Transverse colon (tissue), 4 donors: ENCODE measurements at regions not wholly inside any gene's neighbourhood (a gene's known extent, or its start where the extent isn't known, plus 50 kb on each side); places are given as distances from the start of the nearest gene placed in this dataset.

Experiments
- DNase-seq: peaks from one replicate; pipeline ENCODE4 v3.0.0-alpha.2; 2019
- H3K27ac ChIP-seq, 4 donors: fragments of 200-600 bp; sonication (generic); 2 replicates each; pipeline ENCODE4 v1.5.1; 2016 to 2018; ENCODE audit warnings: inconsistent platforms in 4 of 4
- H3K27me3 ChIP-seq: fragments of 200-600 bp; sonication (generic); 2 replicates; pipeline ENCODE4 v1.5.1; 2017; ENCODE audit warnings: inconsistent platforms
- H3K36me3 ChIP-seq, 4 donors: fragments of 200-600 bp; sonication (generic); 2 replicates each; pipeline ENCODE4 v1.5.1; 2017 to 2019; ENCODE audit warnings: inconsistent platforms in 4 of 4
- H3K4me1 ChIP-seq, 4 donors: fragments of 200-600 bp; sonication (generic); 2 replicates each; pipeline ENCODE4 v1.5.1; 2017 to 2020; ENCODE audit warnings: inconsistent platforms in 4 of 4
- H3K4me3 ChIP-seq, 4 donors: fragments of 200-600 bp; sonication (generic); 1 replicate in 1 of 4; 2 replicates in 3 of 4; pipeline versions ENCODE4 v1.5.1 to v1.6.1; 2017 to 2019; ENCODE audit warnings: inconsistent platforms in 4 of 4
- H3K9me3 ChIP-seq, 2 donors: fragments of 200-600 bp; sonication (generic); 2 replicates each; pipeline ENCODE4 v1.5.1; 2017 to 2019; ENCODE audit warnings: inconsistent platforms in 2 of 2
- CTCF ChIP-seq, 5 experiments: fragments of 200-600 bp in 3 of 5; fragments of 450-650 bp in 2 of 5; sonication (generic) in 3 of 5; IDR thresholded peaks; 1 replicate in 2 of 5; 2 replicates in 3 of 5; pipeline ENCODE4 v1.5.1; 2016 to 2017; ENCODE audit warnings: antibody characterized with exemption in 5 of 5, inconsistent platforms in 3 of 5, mild to moderate bottlenecking in 2 of 5, moderate library complexity in 1 of 5
- EP300 ChIP-seq: sonication (generic); formaldehyde crosslinking; IDR thresholded peaks from one replicate; pipeline ENCODE4 v1.6.1; 2017; ENCODE audit warnings: antibody characterized with exemption, low read depth
- POLR2A ChIP-seq: fragments of 450-650 bp; IDR thresholded peaks from one replicate; pipeline ENCODE4 v1.6.1; 2016; ENCODE audit warnings: antibody characterized with exemption, mild to moderate bottlenecking, moderate library complexity
- POLR2AphosphoS5 ChIP-seq, 3 donors: sonication (generic); formaldehyde crosslinking; IDR thresholded peaks; one replicate each; pipeline ENCODE4 v1.6.1; 2016; ENCODE audit warnings: antibody characterized with exemption in 3 of 3
- WGBS, 2 donors: methylation state at CpG; one replicate each; pipeline ENCODE4 v1.1.5; 2018; ENCODE audit warnings: low coverage in 1 of 2; 5-methylcytosine and 5-hydroxymethylcytosine counted together
- in situ Hi-C, 4 donors: fragments of 200-750 bp; cut with MboI; loops; one replicate each; pipeline versions ENCODE4 v1.15.0 to v1.15.1; 2017; ENCODE audit warnings: low sequenced_read_pairs in 3 of 4, low pct_ligation_motif_present in 1 of 4, low pct_unique_long_range_greater_than_20kb in 1 of 4
- intact Hi-C: fragments of 100-400 bp; cut with DNase I; formaldehyde crosslinking; loops from one replicate; pipeline ENCODE4 v1.15.1; 2023; ENCODE audit warnings: low total_unique reads

GRCh38 chr18:1528964-1529509 lies 624.4 kb downstream of the ADCYAP1 start:
- 67 to 76% methylated on average over 1 to 2 of the region's 2 CpGs for WGBS, 2 donors

GRCh38 chr18:1530650-1531049 lies 626.0 kb downstream of the ADCYAP1 start:
- intact Hi-C loops (no loop called here), in situ Hi-C loops (loop anchor here in 1 of 4 donors (25.0 kb wide), 1 partner anchor 157 kb away; no protein-coding TSS in a partner anchor)
- TF ChIP-seq POLR2A (no peak), POLR2AphosphoS5 (IDR thresholded peaks at IDR 0.05) (no peak), CTCF (IDR thresholded peaks at IDR 0.05) (no peak), EP300 (no peak)

More at GRCh38 chr18:1528964-1529509, 624.4 kb downstream of the ADCYAP1 start:
- in situ Hi-C loops (loop anchor here in 1 of 4 donors (25.0 kb wide), 1 partner anchor 158 kb away; no protein-coding TSS in a partner anchor), intact Hi-C loops (no loop called here)
- Histone ChIP-seq H3K27ac (no peak overlapping the region), H3K27me3 (no peaks in the 10 kb centered on the region), H3K9me3 (no peaks in the 10 kb centered on the region), H3K4me3 (no peak overlapping the region), H3K4me1 (no peaks in the 10 kb centered on the region), H3K36me3 (no peaks in the 10 kb centered on the region)
- no peak for DNase-seq
- no peak for TF ChIP-seq POLR2A
- no peak for TF ChIP-seq CTCF (IDR thresholded peaks at IDR 0.05)
- TF ChIP-seq EP300, result no peak
- no peak for TF ChIP-seq POLR2AphosphoS5 (IDR thresholded peaks at IDR 0.05)

GRCh38 chr18:1539276-1539675 lies 634.6 kb downstream of the ADCYAP1 start:
- DNase-seq, result no peak
- H3K36me3 ChIP-seq, result no peaks in the 10 kb centered on the region
- in situ Hi-C loops (loop anchor here in 1 of 4 donors (25.0 kb wide), 1 partner anchor 148 kb away; no protein-coding TSS in a partner anchor), intact Hi-C loops (no loop called here)
- H3K27me3 ChIP-seq, result no peaks in the 10 kb centered on the region
- no peaks in the 10 kb centered on the region for H3K4me1 ChIP-seq
- TF ChIP-seq POLR2AphosphoS5 (IDR thresholded peaks at IDR 0.05), result no peak
- no peak for TF ChIP-seq EP300
- TF ChIP-seq POLR2A, result no peak
- no peak for TF ChIP-seq CTCF (IDR thresholded peaks at IDR 0.05)
- WGBS, 2 donors, result 68 to 83% methylated on average over 2 of the region's 2 CpGs
- H3K27ac ChIP-seq, result no peak overlapping the region
- no peak overlapping the region for H3K4me3 ChIP-seq
- H3K9me3 ChIP-seq, result no peaks in the 10 kb centered on the region

More at GRCh38 chr18:1530650-1531049, 626.0 kb downstream of the ADCYAP1 start:
- DNase-seq, result no peak
- Histone ChIP-seq H3K4me3 (no peak overlapping the region), H3K9me3 (no peaks in the 10 kb centered on the region), H3K4me1 (no peaks in the 10 kb centered on the region), H3K27me3 (no peaks in the 10 kb centered on the region), H3K27ac (no peak overlapping the region), H3K36me3 (no peaks in the 10 kb centered on the region)

GRCh38 chr18:1541478-1541877 lies 636.8 kb downstream of the ADCYAP1 start:
- no peaks in the 10 kb centered on the region for H3K27me3 ChIP-seq
- no peak for DNase-seq
- no peaks in the 10 kb centered on the region for H3K4me1 ChIP-seq
- no peaks in the 10 kb centered on the region for H3K9me3 ChIP-seq
- intact Hi-C loops, result no loop called here
- no peaks in the 10 kb centered on the region for H3K36me3 ChIP-seq
- WGBS, 2 donors, result 78 to 87% methylated on average over 6 to 8 of the region's 8 CpGs
- in situ Hi-C loops, result loop anchor here in 1 of 4 donors (25.0 kb wide), 1 partner anchor 146 kb away; no protein-coding TSS in a partner anchor
- H3K4me3 ChIP-seq, result no peak overlapping the region
- H3K27ac ChIP-seq, result no peak overlapping the region
- TF ChIP-seq POLR2A (no peak), CTCF (IDR thresholded peaks at IDR 0.05) (no peak), EP300 (no peak), POLR2AphosphoS5 (IDR thresholded peaks at IDR 0.05) (no peak)
